Retinal pigment epithelial cell (primary cell): ENCODE measurements at regions not wholly inside any gene's neighbourhood (a gene's known extent, or its start where the extent isn't known, plus 50 kb on each side); places are given as distances from the start of the nearest gene placed in this dataset.

Experiments
- DNase-seq: peaks from one replicate; pipeline ENCODE4 v3.0.0-alpha.2; 2010; ENCODE audit warnings: low read depth
- H3K4me3 ChIP-seq: 2 replicates; pipeline ENCODE4 v1.5.1; 2011; ENCODE audit warnings: mild to moderate bottlenecking, low read length, control low read depth, moderate library complexity
- TF ChIP-seq, protein P1 (sequence below): conservative IDR thresholded peaks from 2 replicates; pipeline ENCODE4 v1.5.1; 2011; ENCODE audit warnings: low read depth, low read length, control low read depth, inconsistent platforms

DNA sequence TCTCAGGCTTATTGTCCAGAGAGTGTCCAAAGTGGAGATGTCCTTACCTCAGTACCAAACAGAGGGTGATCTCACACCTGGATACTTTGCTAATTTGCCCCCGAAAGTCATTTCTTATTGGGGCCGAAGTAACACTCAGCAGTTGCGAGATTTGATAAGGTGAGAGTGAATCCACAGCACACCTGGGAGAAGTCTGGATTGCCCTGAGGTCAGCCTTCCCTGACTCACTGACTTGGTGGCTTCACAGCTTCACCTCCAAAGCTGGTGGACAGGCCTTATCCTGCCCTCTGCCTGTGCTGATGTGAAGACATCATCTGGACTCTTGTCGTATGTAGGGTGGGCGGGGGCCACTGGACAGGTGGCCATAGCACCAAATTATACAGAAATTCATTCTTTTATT is 101.9 kb upstream of the ARMC2 start:
- no peak overlapping the region for H3K4me3 ChIP-seq
- TF ChIP-seq, protein P1, sequence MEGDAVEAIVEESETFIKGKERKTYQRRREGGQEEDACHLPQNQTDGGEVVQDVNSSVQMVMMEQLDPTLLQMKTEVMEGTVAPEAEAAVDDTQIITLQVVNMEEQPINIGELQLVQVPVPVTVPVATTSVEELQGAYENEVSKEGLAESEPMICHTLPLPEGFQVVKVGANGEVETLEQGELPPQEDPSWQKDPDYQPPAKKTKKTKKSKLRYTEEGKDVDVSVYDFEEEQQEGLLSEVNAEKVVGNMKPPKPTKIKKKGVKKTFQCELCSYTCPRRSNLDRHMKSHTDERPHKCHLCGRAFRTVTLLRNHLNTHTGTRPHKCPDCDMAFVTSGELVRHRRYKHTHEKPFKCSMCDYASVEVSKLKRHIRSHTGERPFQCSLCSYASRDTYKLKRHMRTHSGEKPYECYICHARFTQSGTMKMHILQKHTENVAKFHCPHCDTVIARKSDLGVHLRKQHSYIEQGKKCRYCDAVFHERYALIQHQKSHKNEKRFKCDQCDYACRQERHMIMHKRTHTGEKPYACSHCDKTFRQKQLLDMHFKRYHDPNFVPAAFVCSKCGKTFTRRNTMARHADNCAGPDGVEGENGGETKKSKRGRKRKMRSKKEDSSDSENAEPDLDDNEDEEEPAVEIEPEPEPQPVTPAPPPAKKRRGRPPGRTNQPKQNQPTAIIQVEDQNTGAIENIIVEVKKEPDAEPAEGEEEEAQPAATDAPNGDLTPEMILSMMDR = no peak
- DNase-seq = no peak

GRCh38 chr6:108746836-108747575 is 101.2 kb upstream of the ARMC2 start:
- H3K4me3 ChIP-seq = no peak overlapping the region
- no peak for DNase-seq
- TF ChIP-seq, protein P1 = no peak

DNA sequence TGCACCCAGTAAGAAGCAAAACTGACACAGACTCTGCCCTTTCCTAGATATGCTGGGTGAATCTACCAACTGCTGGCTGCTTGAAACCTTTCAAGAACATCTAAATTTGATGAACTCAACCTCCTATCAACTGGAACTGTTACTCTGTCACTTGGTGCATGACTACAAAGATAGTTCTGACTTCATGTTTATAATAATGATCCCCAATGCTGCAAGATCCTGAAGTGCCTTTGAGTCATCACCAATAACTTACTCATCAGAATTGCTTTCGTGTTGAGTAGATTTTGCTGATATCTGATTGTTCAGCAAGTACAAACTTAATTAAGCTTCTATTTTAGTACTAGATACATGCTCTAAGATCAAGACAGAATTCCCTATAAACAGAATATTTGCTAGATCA is 100.2 kb upstream of the ARMC2 start:
- DNase-seq = no peak
- TF ChIP-seq, protein P1 = no peak
- no peak overlapping the region for H3K4me3 ChIP-seq

GRCh38 chr6:108748959-108749358 is 99.3 kb upstream of the ARMC2 start:
- H3K4me3 ChIP-seq = no peak overlapping the region
- peak; percentile 61 for DNase-seq
- TF ChIP-seq, protein P1 = no peak

GRCh38 chr6:108750801-108751200 is 97.4 kb upstream of the ARMC2 start:
- TF ChIP-seq, protein P1 = no peak
- no peak for DNase-seq
- no peak overlapping the region for H3K4me3 ChIP-seq

GRCh38 chr6:108751282-108751681 is 96.9 kb upstream of the ARMC2 start:
- no peak for DNase-seq
- no peak overlapping the region for H3K4me3 ChIP-seq
- TF ChIP-seq, protein P1 = no peak
